OCI-M2 (cell line): ENCODE measurements at regions not wholly inside any gene's neighbourhood (a gene's known extent, or its start where the extent isn't known, plus 50 kb on each side); places are given as distances from the start of the nearest gene placed in this dataset.

Experiments
- DNase-seq: peaks from one replicate; lab custom pipeline; 2025; ENCODE audit not compliant: unreplicated experiment; lab: John Stamatoyannopoulos, UW

- DNase-seq = no peak
These were observed 118.1 kb upstream of the MAFB start for GRCh38 chr20:40806929-40807820.

GRCh38 chr20:40807821-40808170 is 118.8 kb upstream of the MAFB start:
- no peak for DNase-seq

DNA sequence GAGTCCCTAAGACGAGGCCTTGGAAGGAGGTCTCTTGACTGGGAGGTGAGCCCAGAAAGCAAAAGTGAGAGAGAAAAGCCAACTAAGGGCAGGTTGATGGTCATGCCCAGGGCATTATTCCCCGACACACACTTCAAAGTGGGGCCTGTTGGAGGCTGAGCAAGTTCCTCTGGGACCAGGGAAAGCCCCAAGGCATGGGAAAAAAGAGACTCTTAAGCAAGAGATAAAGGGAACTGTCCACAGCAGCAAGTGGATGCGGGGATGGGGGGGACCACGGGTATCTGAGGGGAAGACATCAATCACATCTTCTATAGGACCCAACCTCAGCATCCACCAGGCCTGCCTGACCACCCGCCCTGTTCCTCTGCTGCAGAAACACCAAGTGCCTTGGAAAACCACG is 119.9 kb upstream of the MAFB start:
- no peak for DNase-seq

DNA sequence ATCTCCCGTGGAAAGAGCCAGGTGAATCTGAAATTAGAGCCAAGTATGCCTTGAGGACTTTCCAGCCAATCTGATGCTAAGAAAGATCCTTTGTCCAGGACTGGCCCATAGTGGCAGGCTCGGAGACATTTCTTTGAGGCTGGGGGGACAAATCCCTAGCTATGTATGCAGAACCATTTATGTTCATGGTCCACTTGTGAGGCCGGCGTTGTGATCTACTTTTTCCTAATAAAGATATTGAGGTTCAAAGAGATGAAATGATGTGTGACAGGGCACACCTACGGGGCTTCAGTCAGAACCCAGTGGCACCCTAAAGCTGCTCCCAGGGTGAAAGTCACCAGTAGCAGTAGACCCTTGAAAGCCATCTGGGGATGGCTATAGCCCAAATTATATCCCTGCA is 120.3 kb upstream of the MAFB start:
- no peak for DNase-seq

- DNase-seq = no peak
These were observed 121.4 kb upstream of the MAFB start for GRCh38 chr20:40810332-40811000.

DNA sequence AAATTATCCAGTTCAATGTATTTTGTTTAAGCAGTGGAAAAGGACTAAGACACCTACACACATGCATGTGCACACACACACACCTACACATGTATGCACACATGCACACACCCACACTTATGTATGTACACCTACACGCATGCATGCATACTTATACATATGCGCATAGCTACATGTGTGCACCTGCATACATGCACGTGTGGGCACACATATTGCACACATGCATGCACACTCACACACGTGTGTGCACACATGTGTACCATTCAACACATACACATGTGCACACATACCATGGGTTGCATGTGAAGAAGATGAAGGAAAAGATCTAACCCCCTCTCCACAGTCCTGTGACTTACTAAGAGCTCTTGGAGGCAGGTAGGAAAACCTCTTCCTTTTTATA is 122.0 kb upstream of the MAFB start:
- no peak for DNase-seq

GRCh38 chr20:40811660-40812414 is 122.8 kb upstream of the MAFB start:
- no peak for DNase-seq

DNA sequence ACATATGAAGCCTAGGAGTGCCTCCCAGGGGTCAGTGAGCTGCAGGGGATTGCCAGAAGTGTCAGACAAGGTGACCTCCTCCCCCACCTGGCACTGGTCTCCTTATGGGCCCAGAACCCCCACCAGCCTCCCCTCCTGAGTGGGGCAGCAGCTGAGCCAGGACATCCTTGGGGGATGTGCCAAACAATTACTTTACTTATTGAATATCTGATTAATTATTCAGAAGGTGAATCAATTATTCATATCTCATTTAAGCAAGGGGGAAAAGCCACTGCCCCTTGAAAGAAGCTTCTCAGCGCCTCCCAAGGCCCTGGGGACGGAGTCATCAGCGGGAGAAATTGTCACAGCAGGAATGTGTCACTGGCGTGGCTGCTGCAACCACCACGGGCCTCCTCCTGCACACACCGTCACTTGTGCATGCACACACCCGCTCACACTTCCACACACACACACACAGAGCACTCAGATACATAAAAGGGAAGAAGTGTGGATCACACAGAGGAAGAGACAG is 123.4 kb upstream of the MAFB start:
- no peak for DNase-seq

GRCh38 chr20:40813029-40813431 is 124.0 kb upstream of the MAFB start:
- no peak for DNase-seq

- DNase-seq = no peak
These were observed 124.9 kb upstream of the MAFB start for GRCh38 chr20:40813708-40814630.

DNA sequence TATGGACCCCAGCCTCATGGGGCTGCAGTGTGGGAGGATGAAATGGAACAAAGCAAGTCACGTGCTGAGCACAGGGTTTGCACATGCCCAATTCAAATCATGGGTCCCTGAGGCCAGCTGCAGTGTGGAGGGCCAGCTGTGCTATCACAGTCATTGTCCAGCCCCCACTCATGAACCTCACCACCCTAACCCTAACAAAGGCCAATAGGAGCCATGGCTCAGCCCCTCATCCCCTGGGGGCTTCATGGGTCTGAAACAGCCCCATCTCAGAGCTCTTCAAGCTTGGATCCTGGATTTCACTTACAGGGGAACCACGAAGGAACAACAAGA is 125.6 kb upstream of the MAFB start:
- DNase-seq = no peak

DNA sequence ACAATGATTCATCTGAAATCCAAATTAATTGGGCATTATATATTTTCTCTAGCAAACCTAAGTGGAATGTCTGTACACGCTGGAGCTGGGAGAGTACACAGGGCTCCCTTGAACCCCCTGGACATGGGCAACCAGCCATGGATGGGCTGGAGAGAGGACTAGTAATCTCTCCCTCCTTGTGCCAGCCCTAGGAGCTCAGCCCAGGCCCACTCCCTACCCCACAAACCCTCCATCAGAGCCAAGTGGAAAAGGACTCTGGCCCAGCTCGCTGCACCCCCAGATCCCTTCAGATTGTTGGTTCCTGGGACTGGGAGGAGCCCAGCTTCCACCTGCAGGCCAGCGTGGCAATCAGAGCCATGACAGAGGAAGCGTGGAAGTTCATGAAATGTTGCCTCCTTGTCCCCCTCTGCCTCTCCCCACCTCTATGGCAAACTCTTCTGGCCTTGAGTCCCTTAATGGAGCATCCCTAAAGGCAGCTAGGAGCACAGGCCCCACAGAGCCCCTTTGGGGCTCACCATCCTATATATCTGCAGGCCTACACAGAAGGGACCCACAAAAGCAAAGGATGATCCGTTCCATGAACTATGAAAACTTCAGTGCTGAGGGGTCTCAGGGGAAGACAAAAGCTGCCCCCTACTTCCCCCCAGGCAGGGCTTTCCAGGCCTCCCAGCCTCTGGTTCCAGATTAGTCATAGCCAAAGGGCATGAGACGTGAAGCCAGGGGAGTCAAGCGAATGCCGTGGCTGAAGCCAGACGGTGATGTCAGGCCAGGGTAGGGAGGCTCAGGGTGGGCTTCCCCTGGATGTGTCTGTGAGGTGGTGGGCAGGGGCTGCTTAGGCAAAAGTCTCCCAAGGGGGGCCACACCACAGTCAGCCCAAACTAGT is 126.4 kb upstream of the MAFB start:
- no peak for DNase-seq

- DNase-seq = no peak
These were observed 127.0 kb upstream of the MAFB start for GRCh38 chr20:40816039-40816352.

GRCh38 chr20:40821429-40821828 is 132.4 kb upstream of the MAFB start:
- DNase-seq = no peak

DNA sequence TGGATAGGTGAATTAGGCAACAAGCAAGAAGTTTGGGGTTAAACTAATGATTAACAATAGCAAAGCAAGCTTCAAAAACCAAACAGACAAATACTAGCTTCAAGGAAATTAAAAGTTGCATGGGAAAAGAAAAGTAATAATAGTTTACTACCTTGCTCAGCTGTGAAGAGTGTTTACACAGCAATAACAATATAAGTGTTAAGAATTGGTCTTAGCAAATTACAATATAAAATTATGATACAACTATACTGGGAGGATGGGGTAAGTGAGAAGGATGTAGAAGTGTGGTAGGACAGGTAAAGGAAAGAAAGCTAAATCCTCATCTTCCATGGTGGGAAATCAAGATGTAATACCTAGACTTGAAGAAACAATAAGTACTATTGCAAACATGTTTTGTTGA is 137.7 kb upstream of the MAFB start:
- DNase-seq = no peak

DNA sequence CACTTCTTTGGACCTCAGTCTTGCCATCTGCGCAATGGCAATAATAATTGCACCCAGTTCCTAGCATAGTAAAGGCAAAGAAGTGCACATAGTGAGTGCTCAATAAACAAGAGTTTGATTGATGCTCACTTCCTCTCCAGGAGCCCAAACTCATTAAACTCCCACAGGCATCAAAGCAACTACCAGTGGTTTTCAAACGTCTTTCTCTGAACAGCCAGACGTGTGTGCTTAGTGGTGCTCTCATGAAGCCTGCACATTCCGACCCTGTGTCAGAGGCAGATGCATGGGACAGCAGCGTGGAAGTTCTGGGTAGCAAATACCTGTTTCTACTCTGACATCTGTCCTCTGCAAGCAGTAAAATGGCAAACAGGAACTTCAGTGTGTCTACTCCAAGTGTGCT is 146.3 kb upstream of the MAFB start:
- DNase-seq = no peak

DNA sequence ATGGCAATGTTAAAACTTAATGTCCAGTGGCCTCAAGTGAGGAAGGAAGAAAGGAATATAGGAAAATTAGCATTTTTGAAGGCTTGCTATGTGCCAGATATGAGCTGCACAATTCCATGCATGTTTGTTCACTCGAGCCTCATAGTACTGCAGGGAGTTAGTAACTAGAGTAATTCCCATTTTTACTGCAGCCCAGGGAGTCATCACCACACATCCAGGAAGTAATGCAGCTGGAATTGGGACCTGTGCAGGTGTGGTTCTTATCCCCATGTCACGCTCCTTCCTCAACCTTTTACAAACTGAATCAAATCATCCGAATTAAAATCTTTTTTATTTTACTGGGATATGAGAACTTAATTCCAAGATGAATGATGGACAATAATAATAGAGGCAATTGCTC is 149.5 kb upstream of the MAFB start:
- no peak for DNase-seq

DNA sequence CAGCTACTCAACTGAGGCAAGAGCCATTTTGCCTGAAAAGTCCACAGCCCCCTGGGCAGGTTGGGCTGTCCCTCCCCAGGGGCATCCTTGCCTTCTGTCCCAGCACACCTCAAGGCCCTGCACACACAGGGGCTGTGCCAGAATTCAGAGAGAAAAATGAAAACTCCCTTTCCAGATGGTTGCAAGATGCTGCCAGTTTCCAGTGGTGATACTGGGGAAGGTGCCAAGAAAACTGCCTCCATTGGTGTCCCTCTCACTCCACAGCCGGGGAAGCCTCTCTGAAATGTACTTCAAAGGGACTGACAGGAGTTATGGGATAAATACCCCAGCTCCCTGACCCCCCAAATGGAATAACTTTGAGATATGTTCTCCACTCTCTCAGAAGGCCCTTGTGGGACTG is 154.2 kb upstream of the MAFB start:
- no peak for DNase-seq

DNA sequence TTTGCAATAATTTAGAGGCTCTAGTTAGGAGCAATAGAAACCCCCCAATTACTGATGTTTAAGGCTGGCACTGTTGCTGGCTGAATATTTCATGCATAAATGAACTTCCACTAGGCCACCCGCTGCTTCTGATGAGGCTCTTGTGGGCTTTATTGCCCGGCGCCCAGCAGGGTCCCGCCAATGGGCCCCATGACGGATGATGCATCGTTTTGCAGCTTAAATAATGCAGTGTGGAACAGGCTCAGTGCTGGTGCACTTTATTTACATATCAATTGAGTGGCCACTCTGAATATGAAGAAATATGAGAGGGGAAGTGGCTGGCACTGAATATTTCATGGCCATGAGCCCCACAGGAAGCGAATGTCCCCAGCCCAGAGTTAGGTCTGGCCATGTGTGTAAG is 155.3 kb upstream of the MAFB start:
- no peak for DNase-seq

GRCh38 chr20:40848096-40848495 is 159.1 kb upstream of the MAFB start:
- DNase-seq = no peak
